ENCODE measurements at regions not wholly inside any gene's neighbourhood (a gene's known extent, or its start where the extent isn't known, plus 50 kb on each side); places are given as distances from the start of the nearest gene placed in this dataset.

- TF ChIP-seq CTCF (conservative IDR thresholded peaks at IDR 0.05; ENCODE audit: low read length) = no peak
- no peak for TF ChIP-seq EZH2phosphoT487 (IDR thresholded peaks at IDR 0.05; ENCODE audit: borderline replicate concordance)
These were observed 290.4 kb upstream of the STT3B start for GRCh38 chr3:31242026-31242960.

All from Loucy (cell line).